Astrocyte of the cerebellum (primary cell): ENCODE measurements at regions not wholly inside any gene's neighbourhood (a gene's known extent, or its start where the extent isn't known, plus 50 kb on each side); places are given as distances from the start of the nearest gene placed in this dataset.

Experiments
- DNase-seq: peaks from one replicate; pipeline ENCODE4 v3.0.0-alpha.2; 2011; ENCODE audit warnings: low read depth
- H3K4me3 ChIP-seq: 2 replicates; pipeline ENCODE4 v1.5.1; 2011; ENCODE audit warnings: mild to moderate bottlenecking, low read depth, low read length, moderate library complexity
- CTCF ChIP-seq: IDR thresholded peaks from 2 replicates; pipeline ENCODE4 v1.5.1; 2012; ENCODE audit warnings: low read length, low read depth, moderate library complexity, mild to moderate bottlenecking; ENCODE audit errors: missing control alignments
- in situ Hi-C: cut with HindIII; loops from 2 replicates; pipeline ENCODE4 v1.10.0; 2017; ENCODE audit warnings: low sequenced_read_pairs

- peak; percentile 59 for DNase-seq
Observed at GRCh38 chr7:112994656-112995055, 92.0 kb downstream of the GPR85 start.

GRCh38 chr7:112990624-112991023 lies 96.0 kb downstream of the GPR85 start:
- H3K4me3 ChIP-seq = no peak overlapping the region
- in situ Hi-C loops = no loop called here
- DNase-seq = no peak
- TF ChIP-seq CTCF = no peak

More at GRCh38 chr7:112994656-112995055, 92.0 kb downstream of the GPR85 start:
- no peak for TF ChIP-seq CTCF
- in situ Hi-C loops = no loop called here
- no peak overlapping the region for H3K4me3 ChIP-seq

- no peak for DNase-seq
- H3K4me3 ChIP-seq = no peak overlapping the region
- in situ Hi-C loops = loop anchor here (5.0 kb wide), 1 partner anchor 42 kb away; no protein-coding TSS in a partner anchor
- no peak for TF ChIP-seq CTCF
Observed at GRCh38 chr7:112989531-112989930, 97.1 kb downstream of the GPR85 start.

- DNase-seq = no peak
- H3K4me3 ChIP-seq = no peak overlapping the region
- no peak for TF ChIP-seq CTCF
- in situ Hi-C loops = loop anchor here (5.0 kb wide), 1 partner anchor 40 kb away; no protein-coding TSS in a partner anchor
Observed at GRCh38 chr7:112987171-112987570, 99.5 kb downstream of the GPR85 start.

GRCh38 chr7:112986256-112987031 lies 100.2 kb downstream of the GPR85 start:
- no peak for DNase-seq
- TF ChIP-seq CTCF = no peak
- in situ Hi-C loops = loop anchor here (5.0 kb wide), 1 partner anchor 39 kb away; no protein-coding TSS in a partner anchor
- H3K4me3 ChIP-seq = no peak overlapping the region

- in situ Hi-C loops = loop anchor here (5.0 kb wide), 1 partner anchor 38 kb away; no protein-coding TSS in a partner anchor
- peak overlapping the region; percentile 7 for H3K4me3 ChIP-seq
- no peak for DNase-seq
- TF ChIP-seq CTCF = no peak
Observed at GRCh38 chr7:112985377-112985987, 101.1 kb downstream of the GPR85 start.
